GM18909 (cell line): ENCODE measurements at regions not wholly inside any gene's neighbourhood (a gene's known extent, or its start where the extent isn't known, plus 50 kb on each side); places are given as distances from the start of the nearest gene placed in this dataset.

Experiments
- ATAC-seq: cut with Tn5 transposase; IDR thresholded peaks from one replicate; pipeline ENCODE4 v1.9.1; 2021; ENCODE audit warnings: mild to moderate bottlenecking; ENCODE audit not compliant: unreplicated experiment, poor library complexity

DNA sequence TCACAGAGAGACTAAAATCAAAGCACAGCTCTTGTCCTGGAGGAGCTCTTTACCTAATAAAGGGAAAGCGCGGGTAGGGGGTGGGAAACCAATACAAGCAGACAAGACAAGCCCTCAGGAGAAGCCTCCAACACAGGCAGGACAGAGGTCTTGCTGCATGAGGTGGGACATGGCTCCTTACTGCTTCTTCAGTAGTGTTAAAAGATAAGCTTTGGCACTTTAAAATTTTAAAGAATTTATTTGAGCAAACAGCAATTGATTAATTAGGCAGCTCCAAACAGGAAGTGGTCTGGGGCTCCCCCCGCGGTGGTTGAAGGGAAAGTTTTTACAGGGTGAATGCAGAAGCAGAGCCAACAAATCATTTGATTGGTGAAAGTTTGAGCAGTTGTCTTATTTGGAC lies 50.3 kb upstream of the MACC1 start:
- ATAC-seq, result no peak

DNA sequence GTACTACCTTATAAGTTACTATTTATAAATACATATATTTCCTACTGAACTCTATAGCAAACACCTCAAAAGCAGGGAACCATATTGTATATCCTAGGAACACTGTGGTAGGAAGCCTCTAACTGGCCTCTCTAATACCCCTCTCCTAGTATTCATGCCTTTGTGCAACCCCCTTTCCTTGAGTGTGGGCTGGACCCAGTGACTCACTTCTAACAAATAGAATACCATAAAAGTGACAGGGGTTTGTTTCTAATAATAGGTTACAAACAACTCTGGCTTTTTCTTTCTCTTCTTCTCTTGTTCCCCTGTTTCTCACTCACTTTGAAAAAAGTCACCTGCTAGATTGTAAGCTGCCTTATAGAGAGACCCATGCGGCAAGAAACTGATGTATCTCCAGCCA lies 51.6 kb upstream of the MACC1 start:
- no peak for ATAC-seq

DNA sequence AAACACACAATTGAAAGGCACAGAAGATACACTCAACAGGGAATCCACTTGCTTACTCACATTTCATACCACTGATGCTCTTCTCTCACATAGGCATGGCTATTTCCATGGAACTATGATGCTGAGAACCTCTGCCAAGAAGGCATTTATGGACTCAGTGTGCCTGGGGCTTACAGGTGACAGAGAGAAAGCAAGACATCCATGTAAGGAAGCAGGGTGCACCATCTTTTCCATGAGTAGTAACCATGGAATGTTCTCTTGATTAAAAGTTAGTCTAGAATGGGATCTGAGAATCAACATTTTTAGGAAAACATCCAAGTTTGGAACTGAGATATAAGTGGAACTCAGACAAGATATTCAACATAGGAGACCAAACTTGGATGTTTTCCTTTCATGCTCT lies 52.5 kb upstream of the MACC1 start:
- ATAC-seq, result no peak

DNA sequence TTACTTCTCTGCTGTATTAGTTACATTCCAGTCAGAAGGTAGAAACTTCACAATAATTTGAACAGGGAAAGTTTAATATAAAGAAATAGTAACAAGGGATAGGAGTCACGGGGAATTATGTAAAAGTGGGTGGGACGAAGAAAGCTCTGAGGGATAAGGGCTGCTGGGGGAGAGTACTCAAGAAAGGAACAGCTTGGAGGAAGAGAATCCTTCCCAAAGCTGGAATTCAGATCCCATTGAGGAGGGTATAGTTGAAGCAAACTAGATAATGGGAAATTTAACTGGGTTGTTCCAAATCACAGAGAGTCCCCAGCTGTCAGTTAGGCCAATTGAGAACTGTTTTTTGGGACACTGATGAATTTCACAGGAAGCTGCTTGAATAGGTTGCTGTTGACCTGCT lies 53.2 kb upstream of the MACC1 start:
- no peak for ATAC-seq

DNA sequence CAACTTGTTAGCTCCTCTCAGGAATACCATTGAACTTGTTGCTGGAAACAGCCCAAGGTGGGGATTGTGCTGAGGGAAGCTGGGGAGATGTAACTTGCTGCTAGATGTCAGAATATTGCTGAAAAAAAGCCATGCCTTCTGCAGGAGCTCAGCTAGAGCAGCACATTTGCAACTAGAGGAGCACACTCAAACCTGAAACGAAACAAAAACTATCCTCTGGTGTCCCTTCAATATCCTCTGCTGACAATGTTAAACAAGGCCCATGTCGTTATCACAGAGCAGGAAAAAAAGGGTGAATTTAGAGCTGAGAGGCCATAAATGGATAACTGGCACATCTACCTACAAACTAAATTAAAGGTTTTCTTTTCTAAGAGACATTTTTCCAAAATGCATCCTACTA lies 53.7 kb upstream of the MACC1 start:
- ATAC-seq, result peak; percentile 98

DNA sequence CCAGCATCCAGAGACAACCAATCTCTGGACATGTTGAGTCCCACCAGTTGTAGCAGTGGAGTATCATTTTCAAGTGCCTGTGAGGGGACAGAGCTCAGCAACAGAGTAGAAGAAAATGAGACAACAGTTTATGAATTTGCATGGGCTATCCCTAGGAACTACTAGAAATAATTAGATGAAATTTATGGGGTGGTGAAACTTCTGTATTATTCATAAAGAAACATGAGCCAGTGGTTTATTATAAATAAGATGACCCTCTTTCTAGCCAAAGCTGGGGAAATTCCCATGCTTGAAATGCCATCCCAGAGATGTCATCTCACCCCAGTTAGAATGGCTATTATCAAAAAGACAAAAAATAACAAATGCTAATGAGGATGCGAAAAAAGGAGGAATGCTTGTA lies 55.1 kb upstream of the ITGB8 start:
- ATAC-seq, result no peak

DNA sequence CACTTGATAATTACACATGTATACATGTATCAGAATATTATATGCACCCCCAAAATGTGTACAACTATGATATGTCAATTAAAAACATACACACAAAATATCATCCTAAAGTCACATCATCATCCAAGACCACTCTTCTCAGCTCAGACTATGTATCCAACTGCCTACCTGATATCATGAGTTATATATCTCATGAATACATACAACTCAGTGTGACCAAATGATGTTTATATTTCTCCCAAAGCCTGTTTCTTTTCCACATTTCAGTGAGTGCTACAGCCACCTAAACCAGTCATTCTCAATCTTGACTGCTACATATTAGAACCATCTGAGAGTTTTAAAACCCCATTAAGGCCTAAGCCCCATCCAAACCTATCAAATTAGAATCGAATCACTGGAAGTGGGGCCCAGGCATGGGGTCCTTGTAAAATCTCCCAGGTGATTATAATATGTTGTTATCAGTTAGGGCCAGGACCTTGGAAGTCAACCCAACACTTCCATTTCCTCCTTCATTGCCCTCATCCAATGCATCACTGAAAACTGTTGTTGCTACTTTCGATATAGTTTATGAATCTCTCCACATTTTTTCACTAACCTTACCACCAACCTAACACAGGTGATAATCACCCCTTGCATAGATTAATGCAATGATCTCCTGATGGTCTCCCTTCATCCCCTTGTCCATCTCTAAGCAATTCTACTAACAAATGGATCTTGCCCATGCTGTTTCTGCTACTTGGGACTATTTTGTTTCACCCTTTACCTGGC lies 53.8 kb upstream of the ITGB8 start:
- no peak for ATAC-seq

DNA sequence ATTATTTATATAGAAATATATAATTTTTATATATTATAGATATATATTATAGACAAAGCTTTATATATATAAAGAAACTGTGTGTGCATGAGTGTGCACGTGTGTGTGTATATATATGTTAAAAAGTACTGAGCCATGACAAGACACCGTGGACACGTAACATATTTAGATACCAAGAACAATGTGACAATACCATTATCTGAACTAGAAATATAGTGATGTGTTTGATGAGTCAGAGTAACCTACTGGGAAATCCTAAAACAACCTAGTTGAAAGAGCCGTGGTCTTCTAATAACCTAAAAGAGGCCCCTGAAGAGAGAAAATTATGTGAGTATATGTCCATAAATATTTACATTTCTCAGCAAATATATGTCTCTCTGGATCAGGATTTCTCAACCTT lies 50.7 kb upstream of the ITGB8 start:
- ATAC-seq, result no peak

DNA sequence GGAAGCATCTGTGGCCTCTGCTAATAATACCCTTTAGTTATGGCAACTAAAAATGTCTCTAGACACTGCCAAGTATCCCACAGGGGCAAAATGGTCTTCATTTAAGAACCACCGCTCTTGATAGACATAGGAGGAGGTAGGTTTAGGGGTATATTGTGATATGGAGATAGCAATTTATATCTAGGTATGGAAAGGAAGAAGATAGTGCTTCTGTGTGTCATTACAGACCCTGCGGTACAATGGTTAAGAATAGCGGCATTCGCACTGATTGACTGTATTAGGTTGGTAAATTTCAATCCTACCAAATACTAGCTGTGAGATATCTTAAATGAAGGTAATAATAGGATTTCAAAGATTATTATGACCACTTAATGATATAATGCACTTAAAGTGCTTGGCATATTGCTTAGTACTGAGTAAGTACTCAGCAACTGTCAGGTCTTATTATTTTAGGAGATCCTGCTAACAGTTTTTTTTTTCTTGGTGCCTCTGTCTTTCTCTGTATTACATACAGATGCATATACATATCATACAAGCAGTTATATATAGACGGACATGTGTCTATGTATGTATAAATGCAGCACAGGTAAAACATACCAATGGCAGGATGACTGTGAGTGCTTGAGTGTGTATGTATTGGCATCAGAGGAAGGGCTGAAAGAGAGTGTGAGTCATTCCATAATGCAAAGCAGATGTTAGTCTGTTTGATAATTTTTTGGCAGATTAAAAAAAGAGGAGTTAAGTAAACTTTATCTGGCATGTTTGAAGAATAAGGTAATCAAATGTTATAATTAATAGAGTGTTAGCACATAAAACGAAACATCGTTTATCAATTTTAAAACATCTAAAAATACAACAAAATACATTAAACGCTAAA lies 50.0 kb upstream of the ITGB8 start:
- no peak for ATAC-seq
